Neural crest cell (in vitro differentiated cells): ENCODE measurements at regions not wholly inside any gene's neighbourhood (a gene's known extent, or its start where the extent isn't known, plus 50 kb on each side); places are given as distances from the start of the nearest gene placed in this dataset.

Experiments used
- DNase-seq: peaks from one replicate; pipeline ENCODE4 v3.0.0; 2021; ENCODE audit warnings: low read depth, mixed read lengths, low spot score
- H3K27ac Mint-ChIP-seq: one replicate; pipeline ENCODE4 v1.8.0; 2021; ENCODE audit warnings: mild to moderate bottlenecking, mixed read lengths; ENCODE audit not compliant: unreplicated experiment
- H3K27me3 Mint-ChIP-seq: 2 replicates; pipeline ENCODE4 v1.8.0; 2021; ENCODE audit warnings: low read depth, mild to moderate bottlenecking, mixed read lengths
- H3K36me3 Mint-ChIP-seq: 2 replicates; pipeline ENCODE4 v1.8.0; 2021; ENCODE audit warnings: low read depth, mild to moderate bottlenecking, mixed read lengths
- H3K4me1 Mint-ChIP-seq: 2 replicates; pipeline ENCODE4 v1.8.0; 2021; ENCODE audit warnings: mixed read lengths
- H3K4me3 Mint-ChIP-seq: one replicate; pipeline ENCODE4 v1.8.0; 2021; ENCODE audit warnings: mild to moderate bottlenecking, mixed read lengths
- H3K9me3 Mint-ChIP-seq: 2 replicates; pipeline ENCODE4 v1.8.0; 2021; ENCODE audit warnings: mixed read lengths
- TF ChIP-seq, protein P1 (sequence below): fragments of 200-600 bp; sonication (generic); conservative IDR thresholded peaks from 2 replicates; pipeline ENCODE4 v1.5.0; 2021; ENCODE audit warnings: antibody characterized with exemption, mild to moderate bottlenecking

DNA sequence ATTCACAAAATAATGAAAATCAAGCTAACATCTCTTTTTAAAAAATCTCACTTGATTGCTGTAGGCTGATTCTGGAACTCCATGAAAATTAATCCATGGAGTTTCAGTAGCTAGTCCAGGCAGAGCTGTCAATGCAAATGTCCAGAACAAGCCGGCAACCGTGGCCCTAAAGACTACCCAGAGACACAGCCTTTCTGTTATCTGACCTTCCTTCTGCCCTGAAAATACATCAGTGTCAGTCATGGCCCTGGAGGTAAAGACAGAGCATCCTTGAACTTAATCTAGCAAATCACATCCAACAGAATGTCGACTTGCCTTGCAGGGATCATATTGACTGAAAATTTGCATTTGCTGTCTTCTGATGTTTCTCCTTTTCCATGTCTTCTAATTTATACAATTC, 887.4 kb upstream of the B3GALT2 start:
- Mint-ChIP-seq H3K27ac (no peak overlapping the region), H3K27me3 (no peaks in the 10 kb centered on the region), H3K9me3 (peaks cover 2% of the 10 kb centered on the region), H3K36me3 (peaks cover 2% of the 10 kb centered on the region), H3K4me1 (no peaks in the 10 kb centered on the region), H3K4me3 (no peak overlapping the region)
- TF ChIP-seq, protein P1, sequence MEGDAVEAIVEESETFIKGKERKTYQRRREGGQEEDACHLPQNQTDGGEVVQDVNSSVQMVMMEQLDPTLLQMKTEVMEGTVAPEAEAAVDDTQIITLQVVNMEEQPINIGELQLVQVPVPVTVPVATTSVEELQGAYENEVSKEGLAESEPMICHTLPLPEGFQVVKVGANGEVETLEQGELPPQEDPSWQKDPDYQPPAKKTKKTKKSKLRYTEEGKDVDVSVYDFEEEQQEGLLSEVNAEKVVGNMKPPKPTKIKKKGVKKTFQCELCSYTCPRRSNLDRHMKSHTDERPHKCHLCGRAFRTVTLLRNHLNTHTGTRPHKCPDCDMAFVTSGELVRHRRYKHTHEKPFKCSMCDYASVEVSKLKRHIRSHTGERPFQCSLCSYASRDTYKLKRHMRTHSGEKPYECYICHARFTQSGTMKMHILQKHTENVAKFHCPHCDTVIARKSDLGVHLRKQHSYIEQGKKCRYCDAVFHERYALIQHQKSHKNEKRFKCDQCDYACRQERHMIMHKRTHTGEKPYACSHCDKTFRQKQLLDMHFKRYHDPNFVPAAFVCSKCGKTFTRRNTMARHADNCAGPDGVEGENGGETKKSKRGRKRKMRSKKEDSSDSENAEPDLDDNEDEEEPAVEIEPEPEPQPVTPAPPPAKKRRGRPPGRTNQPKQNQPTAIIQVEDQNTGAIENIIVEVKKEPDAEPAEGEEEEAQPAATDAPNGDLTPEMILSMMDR: no peak
- DNase-seq: no peak

DNA sequence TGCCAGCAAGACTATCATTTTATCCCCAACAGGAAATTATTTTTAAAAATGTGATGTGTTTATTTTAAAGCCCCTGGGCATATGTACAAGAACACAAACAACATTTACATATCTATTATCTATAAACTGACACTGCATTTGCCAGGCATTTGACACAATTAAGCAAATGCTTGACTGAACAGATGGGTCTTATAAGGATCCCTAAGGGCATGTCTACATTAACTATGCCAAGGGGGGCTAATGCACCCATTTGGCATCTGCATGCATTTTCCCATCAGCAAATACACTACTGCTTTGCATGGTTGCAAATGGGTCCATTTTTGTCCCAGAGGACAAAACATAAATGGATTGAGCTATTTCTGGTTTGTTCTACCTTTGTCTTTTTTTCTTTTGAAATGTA, 884.8 kb upstream of the B3GALT2 start:
- Mint-ChIP-seq H3K36me3 (no peaks in the 10 kb centered on the region), H3K27ac (no peak overlapping the region), H3K4me1 (no peaks in the 10 kb centered on the region), H3K4me3 (no peak overlapping the region), H3K9me3 (no peaks in the 10 kb centered on the region), H3K27me3 (no peaks in the 10 kb centered on the region)
- TF ChIP-seq, protein P1: no peak
- no peak for DNase-seq

DNA sequence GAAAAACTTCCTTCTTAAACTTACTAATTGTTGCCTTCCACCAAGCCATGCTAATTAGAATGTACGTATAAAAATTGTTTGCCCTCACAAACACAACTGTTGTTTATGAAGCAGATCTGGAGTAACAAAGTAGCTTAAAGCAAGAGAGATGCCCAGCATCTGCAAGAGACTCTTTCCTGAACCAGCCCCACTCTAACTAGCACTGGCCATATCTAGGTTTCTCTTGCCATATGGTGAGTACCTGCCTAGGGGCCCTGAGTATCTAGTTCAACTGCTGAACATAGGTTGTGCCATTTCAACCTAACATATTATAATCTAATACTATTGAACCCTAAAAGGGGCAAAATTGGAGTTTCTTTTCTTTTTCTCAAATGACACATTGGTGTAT, 883.4 kb upstream of the B3GALT2 start:
- Mint-ChIP-seq H3K4me3 (no peak overlapping the region), H3K27ac (no peak overlapping the region), H3K9me3 (no peaks in the 10 kb centered on the region), H3K27me3 (no peaks in the 10 kb centered on the region), H3K36me3 (no peaks in the 10 kb centered on the region), H3K4me1 (no peaks in the 10 kb centered on the region)
- DNase-seq: no peak
- TF ChIP-seq, protein P1: no peak

DNA sequence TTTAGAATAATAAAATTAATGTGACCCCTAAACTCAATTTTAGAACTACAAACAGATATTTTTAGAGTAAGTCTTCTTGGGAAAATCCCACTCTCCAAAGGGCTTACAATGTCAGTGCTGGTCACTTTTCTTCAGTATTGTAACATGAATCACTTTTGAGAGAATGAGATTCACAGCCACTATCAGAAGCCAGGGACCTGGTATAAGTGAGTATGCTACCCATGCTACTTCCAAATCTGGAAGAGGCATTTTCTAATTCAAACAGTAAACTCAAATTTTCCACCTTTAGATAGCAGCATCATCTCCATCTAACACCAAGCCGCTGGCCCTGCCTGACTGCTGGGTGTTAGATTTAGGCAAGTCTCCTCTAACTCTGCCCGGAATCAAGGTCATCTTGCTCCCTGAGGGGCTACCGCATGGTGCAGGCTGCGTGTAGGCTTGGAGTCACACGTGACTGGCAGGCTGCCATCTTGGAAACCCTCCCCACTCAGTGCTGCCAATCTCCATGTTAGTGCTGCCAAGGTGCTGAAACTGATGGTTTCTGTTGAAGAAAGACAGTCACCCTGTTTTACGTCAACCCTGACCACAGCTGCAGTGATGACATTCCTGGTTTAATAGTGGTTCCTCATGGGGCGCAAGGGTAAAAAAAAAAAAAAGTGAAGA, 882.9 kb upstream of the B3GALT2 start:
- Mint-ChIP-seq H3K4me3 (no peak overlapping the region), H3K9me3 (no peaks in the 10 kb centered on the region), H3K4me1 (no peaks in the 10 kb centered on the region), H3K36me3 (no peaks in the 10 kb centered on the region), H3K27me3 (no peaks in the 10 kb centered on the region), H3K27ac (no peak overlapping the region)
- TF ChIP-seq, protein P1: no peak
- no peak for DNase-seq

DNA sequence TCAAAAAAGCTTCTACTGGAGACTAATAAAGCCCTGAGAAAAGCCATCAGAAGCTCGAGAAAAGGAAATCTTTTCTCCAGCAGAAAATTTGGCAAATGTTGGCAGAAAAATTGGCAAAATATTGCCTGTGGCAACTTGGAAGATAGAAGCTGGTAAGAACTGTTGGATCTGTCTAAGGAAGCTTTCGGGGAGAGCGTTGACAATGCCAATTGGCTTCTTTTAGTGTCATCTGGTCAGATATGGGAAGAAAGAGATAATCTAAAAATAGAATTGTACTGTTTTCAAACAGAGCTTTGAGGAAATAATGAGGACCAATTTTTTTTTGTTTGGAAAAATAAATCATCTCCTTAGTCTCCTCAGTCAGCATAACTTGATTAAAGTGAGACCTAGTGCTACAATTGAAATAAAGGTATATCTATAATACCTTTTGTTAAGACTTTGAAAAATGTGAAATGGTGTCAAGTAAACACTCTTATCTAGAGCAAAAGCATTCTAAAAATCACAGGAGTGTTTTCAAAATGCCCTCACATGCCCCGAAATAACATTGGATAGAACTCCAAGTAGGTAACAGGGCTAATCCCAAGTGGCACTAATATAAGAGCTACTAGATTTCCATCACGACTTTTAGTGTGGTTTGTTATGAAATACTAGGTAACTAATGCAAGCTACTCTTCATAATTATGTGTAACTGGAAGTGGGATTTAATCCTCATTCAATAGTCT, 882.2 kb upstream of the B3GALT2 start:
- DNase-seq: no peak
- Mint-ChIP-seq H3K36me3 (no peaks in the 10 kb centered on the region), H3K27me3 (no peaks in the 10 kb centered on the region), H3K4me1 (no peaks in the 10 kb centered on the region), H3K9me3 (no peaks in the 10 kb centered on the region), H3K4me3 (no peak overlapping the region), H3K27ac (no peak overlapping the region)
- TF ChIP-seq, protein P1: no peak
